ENCODE measurements at regions not wholly inside any gene's neighbourhood (a gene's known extent, or its start where the extent isn't known, plus 50 kb on each side); places are given as distances from the start of the nearest gene placed in this dataset.

DNA sequence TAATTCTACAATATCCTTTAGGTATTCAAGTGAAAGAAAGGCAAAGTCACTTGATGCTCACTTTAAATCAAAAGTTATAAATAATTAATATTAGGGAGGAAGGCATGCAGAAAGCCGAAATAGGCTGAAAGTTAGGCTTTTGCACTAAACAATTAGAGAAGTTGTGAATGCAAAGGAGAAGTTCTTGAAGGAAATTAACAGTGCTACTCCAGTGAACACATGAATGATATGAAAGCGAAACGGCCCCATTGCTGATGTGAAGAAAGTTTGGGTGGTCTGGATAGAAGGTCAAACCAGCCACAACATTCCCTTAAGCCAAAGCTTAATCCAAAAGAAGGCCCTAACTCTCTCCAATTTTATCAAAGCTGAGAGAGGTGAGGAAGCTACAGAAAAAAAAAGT is 103.1 kb upstream of the CXCR4 start:
- TF ChIP-seq MEF2A (IDR thresholded peaks at IDR 0.05; ENCODE audit: control insufficient read depth, low read depth, low read length) (no peak), FOXO4 (CRISPR knock-in tag; IDR thresholded peaks at IDR 0.05) (no peak), HMGN3 (IDR thresholded peaks at IDR 0.05; ENCODE audit: borderline replicate concordance, extremely low read depth, insufficient read length, low read depth, low read length) (no peak), EGR1 (conservative IDR thresholded peaks at IDR 0.05) (no peak), GTF2F1 (IDR thresholded peaks at IDR 0.05; ENCODE audit: low read depth, low read length) (no peak), SRSF3 (IDR thresholded peaks at IDR 0.05; ENCODE audit: insufficient read depth, low read length) (no peak), ZC3H8 (IDR thresholded peaks at IDR 0.05) (no peak), ZBTB43 (CRISPR knock-in tag; IDR thresholded peaks at IDR 0.05) (no peak), SP2 (IDR thresholded peaks at IDR 0.05; ENCODE audit: extremely low read depth, low read depth, low read length, poor library complexity, severe bottlenecking) (no peak), NFE2L1 (tag; IDR thresholded peaks at IDR 0.05; ENCODE audit: borderline replicate concordance, low read depth) (no peak)
- TF ChIP-seq, protein P1, sequence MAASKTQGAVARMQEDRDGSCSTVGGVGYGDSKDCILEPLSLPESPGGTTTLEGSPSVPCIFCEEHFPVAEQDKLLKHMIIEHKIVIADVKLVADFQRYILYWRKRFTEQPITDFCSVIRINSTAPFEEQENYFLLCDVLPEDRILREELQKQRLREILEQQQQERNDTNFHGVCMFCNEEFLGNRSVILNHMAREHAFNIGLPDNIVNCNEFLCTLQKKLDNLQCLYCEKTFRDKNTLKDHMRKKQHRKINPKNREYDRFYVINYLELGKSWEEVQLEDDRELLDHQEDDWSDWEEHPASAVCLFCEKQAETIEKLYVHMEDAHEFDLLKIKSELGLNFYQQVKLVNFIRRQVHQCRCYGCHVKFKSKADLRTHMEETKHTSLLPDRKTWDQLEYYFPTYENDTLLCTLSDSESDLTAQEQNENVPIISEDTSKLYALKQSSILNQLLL (CRISPR knock-in tag; IDR thresholded peaks at IDR 0.05; ENCODE audit: borderline replicate concordance), result no peak
- TF ChIP-seq, protein P2, sequence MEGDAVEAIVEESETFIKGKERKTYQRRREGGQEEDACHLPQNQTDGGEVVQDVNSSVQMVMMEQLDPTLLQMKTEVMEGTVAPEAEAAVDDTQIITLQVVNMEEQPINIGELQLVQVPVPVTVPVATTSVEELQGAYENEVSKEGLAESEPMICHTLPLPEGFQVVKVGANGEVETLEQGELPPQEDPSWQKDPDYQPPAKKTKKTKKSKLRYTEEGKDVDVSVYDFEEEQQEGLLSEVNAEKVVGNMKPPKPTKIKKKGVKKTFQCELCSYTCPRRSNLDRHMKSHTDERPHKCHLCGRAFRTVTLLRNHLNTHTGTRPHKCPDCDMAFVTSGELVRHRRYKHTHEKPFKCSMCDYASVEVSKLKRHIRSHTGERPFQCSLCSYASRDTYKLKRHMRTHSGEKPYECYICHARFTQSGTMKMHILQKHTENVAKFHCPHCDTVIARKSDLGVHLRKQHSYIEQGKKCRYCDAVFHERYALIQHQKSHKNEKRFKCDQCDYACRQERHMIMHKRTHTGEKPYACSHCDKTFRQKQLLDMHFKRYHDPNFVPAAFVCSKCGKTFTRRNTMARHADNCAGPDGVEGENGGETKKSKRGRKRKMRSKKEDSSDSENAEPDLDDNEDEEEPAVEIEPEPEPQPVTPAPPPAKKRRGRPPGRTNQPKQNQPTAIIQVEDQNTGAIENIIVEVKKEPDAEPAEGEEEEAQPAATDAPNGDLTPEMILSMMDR (IDR thresholded peaks at IDR 0.05 in 2 of 3, conservative IDR thresholded peaks at IDR 0.05 in 1 of 3; ENCODE audit: insufficient read depth in 2 of 3, low read depth in 1 of 3, low read length in 3 of 3), result no peak
